Natural killer cell treated with Interleukin-12 subunit alpha and Interleukin-12 subunit beta and Interleukin-15 and Interleukin-18, amount 100 ng/mL, for 72 hours (primary cell): ENCODE measurements at regions not wholly inside any gene's neighbourhood (a gene's known extent, or its start where the extent isn't known, plus 50 kb on each side); places are given as distances from the start of the nearest gene placed in this dataset.

ENCODE experiments used
- ATAC-seq, 2 donors: fragments of 150-1000 bp; cut with Tn5 transposase in 1 of 2; sonication (Bioruptor Pico), chemical (Tn5 transposase) in 1 of 2; 2 replicates each; pipeline ENCODE4 v1.10.0; 2021
- DNase-seq: peaks from one replicate; pipeline ENCODE4 v3.0.0; 2022; ENCODE audit warnings: low spot score
- H3K27ac Mint-ChIP-seq, 2 donors: 1 replicate in 1 of 2; 2 replicates in 1 of 2; pipeline ENCODE4 v1.8.0; 2022; ENCODE audit warnings: mixed read lengths in 2 of 2, mild to moderate bottlenecking in 1 of 2, moderate library complexity in 1 of 2
- H3K27me3 Mint-ChIP-seq, 2 donors: 1 replicate in 1 of 2; 2 replicates in 1 of 2; pipeline ENCODE4 v1.8.0; 2022; ENCODE audit warnings: mixed read lengths in 2 of 2
- H3K36me3 Mint-ChIP-seq: one replicate; pipeline ENCODE4 v1.8.0; 2022; ENCODE audit warnings: mixed read lengths
- H3K4me1 Mint-ChIP-seq, 2 donors: 1 replicate in 1 of 2; 2 replicates in 1 of 2; pipeline ENCODE4 v1.8.0; 2022; ENCODE audit warnings: low read depth in 2 of 2, mixed read lengths in 2 of 2, mild to moderate bottlenecking in 1 of 2
- H3K4me3 Mint-ChIP-seq: one replicate; pipeline ENCODE4 v1.8.0; 2022; ENCODE audit warnings: mixed read lengths
- H3K9me3 Mint-ChIP-seq: 2 replicates; pipeline ENCODE4 v1.8.0; 2022; ENCODE audit warnings: mixed read lengths

DNA sequence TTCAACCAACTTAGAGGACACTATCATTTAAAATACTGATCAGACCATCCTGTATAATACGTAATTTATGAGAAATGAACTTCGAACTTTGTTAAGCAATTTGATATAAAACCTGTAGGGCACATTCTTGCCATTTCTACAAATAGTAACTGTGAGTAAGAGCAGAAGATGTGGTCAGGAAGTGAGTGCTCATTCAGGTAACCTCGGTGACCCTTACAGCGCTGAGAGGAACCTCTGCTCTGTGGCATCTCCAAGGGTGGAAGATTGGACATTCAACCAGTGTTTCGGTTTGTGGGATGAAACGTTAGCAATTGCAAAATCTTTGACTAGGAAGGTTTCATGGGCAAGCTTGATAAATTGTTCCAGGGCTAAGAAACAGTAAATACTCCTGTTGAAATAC lies 194.8 kb upstream of the IRX2 start:
- Mint-ChIP-seq H3K4me1 (no peaks in the 10 kb centered on the region), H3K27ac (no peak overlapping the region), H3K9me3 (peaks cover 10% of the 10 kb centered on the region), H3K4me3 (no peak overlapping the region), H3K27me3 (no peaks in the 10 kb centered on the region), H3K36me3 (no peaks in the 10 kb centered on the region)
- ATAC-seq (no peak), DNase-seq (no peak)

DNA sequence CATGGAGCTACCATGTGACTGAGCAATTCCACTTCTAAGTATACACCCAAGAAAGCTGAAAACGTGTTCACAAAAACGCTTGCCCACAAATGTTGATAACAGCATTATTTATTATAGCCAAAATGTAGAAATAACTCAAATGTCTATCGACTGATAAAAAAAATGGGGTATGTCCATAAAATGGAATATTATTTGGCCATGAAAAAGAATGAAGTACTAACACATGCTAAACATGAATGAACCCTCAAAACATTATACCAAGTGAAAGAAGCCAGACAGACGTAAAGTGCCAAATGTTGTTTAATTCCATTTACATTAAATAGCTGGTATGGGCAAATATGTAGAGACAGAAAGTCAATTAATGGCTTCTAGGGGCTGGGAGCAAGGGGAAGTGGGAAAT lies 184.9 kb upstream of the IRX2 start:
- ATAC-seq (no peak), DNase-seq (no peak)
- Mint-ChIP-seq H3K4me3 (no peak overlapping the region), H3K27ac (no peak overlapping the region), H3K4me1 (no peaks in the 10 kb centered on the region), H3K9me3 (no peaks in the 10 kb centered on the region), H3K36me3 (no peaks in the 10 kb centered on the region), H3K27me3 (no peaks in the 10 kb centered on the region)

DNA sequence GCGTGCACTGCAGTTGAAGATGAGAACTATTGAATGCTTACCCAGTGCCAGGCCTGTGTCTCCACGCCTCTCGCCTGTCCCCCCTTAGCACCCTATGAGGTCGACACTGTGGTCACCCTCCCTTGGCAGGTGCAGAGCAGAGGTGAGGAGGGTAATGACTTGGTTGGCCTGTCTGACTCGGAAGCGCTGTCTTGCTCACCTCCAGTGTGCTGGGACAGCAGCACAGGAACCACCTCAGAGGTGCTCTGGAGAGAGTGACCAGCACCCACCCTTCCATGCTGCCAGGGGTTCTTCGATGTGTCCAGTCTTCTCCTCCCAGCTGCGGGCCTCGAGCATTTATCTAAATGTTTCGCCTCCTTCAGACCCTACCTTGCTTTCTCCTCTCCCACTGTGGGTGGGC lies 178.3 kb upstream of the IRX2 start:
- H3K27ac Mint-ChIP-seq, result no peak overlapping the region
- no peaks in the 10 kb centered on the region for H3K4me1 Mint-ChIP-seq
- DNase-seq, result no peak
- peak in 1 of 2 donors; percentile 43 for ATAC-seq
- peaks cover 9% of the 10 kb centered on the region for H3K9me3 Mint-ChIP-seq
- H3K36me3 Mint-ChIP-seq, result no peaks in the 10 kb centered on the region
- no peak overlapping the region for H3K4me3 Mint-ChIP-seq
- H3K27me3 Mint-ChIP-seq, result no peaks in the 10 kb centered on the region

DNA sequence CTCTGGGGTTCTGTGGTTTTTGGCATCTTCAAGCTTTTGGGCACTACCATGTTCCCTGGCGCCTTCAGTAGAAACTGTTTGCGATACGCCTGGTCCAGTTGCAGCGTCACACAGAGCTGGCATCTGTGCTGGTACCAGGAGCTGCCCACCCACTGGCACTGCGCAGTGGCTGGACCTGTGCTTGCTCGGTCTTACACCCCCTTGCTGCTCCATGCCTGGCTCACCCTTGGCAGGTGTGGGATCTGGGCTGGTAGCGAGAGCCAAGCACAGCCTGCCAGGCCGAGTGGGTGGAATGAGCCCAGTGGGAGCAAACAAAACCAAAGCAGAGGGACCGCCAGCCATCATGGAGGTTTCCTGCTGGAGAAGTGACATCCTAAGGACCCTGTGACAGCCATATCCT lies 170.2 kb upstream of the IRX2 start:
- Mint-ChIP-seq H3K27me3 (no peaks in the 10 kb centered on the region), H3K4me1 (no peaks in the 10 kb centered on the region), H3K4me3 (no peak overlapping the region), H3K9me3 (peaks cover 11% of the 10 kb centered on the region), H3K27ac (no peak overlapping the region), H3K36me3 (no peaks in the 10 kb centered on the region)
- no peak for DNase-seq
- no peak for ATAC-seq

DNA sequence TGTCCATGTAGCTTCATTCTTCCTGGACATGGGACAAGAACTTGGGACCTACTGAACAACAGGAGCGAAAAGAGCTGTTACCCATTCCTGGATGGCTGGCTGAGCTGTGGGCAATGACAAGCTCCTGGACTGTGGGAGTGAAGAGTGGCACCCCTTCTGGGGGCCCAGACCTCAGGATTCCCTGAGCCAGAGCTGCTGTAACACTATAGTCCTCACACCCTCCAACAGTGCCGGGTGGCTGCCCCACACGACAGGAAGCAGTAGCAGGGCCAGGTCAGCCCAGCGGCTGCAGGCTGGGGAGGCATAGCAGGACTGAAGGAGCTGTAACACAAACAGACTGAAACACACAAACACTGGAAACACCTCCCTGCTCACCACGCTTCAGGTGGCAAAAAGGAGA lies 169.7 kb upstream of the IRX2 start:
- Mint-ChIP-seq H3K9me3 (peaks cover 11% of the 10 kb centered on the region), H3K27ac (no peak overlapping the region), H3K36me3 (no peaks in the 10 kb centered on the region), H3K27me3 (no peaks in the 10 kb centered on the region), H3K4me1 (no peaks in the 10 kb centered on the region), H3K4me3 (no peak overlapping the region)
- ATAC-seq, result no peak
- no peak for DNase-seq

DNA sequence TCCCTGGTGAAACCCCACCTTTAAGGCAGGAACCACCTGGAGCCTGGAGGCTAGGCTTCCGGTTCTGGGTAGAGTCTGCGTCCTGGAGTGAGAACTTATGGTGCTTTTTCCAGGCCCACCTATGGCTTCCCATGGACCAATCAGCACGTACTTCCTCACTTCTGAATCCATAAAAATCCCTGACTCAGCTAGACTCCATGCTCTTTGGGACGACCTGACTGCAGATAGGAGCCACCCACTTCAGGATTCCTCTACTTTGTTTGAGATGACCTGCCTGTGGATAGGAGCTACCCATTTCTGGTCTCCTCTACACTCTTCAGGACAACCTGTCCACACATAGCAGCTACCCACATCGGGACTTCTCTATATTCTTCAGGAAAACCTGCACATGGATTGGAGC lies 168.8 kb upstream of the IRX2 start:
- Mint-ChIP-seq H3K4me3 (no peak overlapping the region), H3K9me3 (peaks cover 11% of the 10 kb centered on the region), H3K27ac (no peak overlapping the region), H3K36me3 (no peaks in the 10 kb centered on the region), H3K27me3 (no peaks in the 10 kb centered on the region), H3K4me1 (no peaks in the 10 kb centered on the region)
- ATAC-seq, result no peak
- DNase-seq, result no peak

DNA sequence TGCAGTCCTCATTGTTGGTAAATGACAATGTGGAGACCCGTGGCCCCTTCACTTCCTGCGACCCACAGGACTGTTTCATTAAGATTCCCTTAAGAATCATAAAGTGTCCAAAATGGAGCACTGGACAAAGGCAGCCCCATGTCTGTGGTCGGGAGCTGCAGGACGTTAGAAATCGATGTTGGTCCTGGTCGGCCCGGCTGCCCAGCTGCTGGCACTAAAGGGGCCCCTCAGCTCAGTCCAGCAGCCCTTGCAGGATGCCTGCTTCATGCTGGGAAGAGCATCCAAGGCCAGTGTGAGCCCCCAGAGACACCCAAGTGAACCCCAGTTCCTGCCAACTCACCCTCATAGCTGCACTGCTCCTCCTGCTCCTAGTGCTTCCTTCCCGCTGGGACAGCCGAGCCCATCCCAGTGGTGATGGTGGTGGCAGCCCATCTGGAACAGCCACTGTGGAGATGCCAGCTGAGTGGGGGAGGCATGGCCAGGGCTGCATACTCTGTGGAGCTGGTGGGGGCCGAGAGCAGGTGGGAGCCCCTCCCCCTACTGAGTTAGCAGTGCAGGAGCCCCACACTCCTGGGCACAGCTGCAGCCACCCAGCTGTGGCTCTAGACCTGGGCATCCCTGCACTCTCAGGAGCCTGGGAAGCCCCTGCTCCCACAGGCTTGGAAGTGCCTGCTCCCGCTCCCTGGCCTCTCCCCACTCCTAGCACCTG lies 168.0 kb upstream of the IRX2 start:
- H3K27me3 Mint-ChIP-seq, result no peaks in the 10 kb centered on the region
- peak; percentile 15 to 33 for ATAC-seq
- H3K27ac Mint-ChIP-seq, result no peak overlapping the region
- H3K36me3 Mint-ChIP-seq, result no peaks in the 10 kb centered on the region
- DNase-seq, result no peak
- no peaks in the 10 kb centered on the region for H3K4me1 Mint-ChIP-seq
- no peak overlapping the region for H3K4me3 Mint-ChIP-seq
- peaks cover 14% of the 10 kb centered on the region for H3K9me3 Mint-ChIP-seq

DNA sequence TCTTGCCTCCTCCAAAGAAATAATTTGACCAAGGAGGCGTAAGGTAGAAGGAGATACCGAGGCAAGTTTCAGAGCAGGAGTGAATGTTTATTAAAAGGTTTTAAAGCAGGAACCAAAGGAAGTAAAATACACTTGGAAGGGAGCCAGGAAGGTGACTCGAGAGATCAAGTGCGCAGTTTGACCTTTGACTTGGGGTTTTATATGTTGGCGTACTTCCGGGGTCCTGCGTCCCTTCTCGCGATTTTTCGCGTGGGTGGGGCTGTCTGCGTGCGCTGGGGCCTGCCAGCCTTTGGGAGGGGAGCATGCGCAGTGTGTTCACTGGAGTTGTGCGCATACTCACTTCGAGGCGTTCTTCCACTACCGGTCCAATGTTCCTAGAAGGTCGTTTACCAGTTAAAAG lies 166.0 kb upstream of the IRX2 start:
- H3K4me1 Mint-ChIP-seq, result no peaks in the 10 kb centered on the region
- ATAC-seq, result no peak
- H3K27ac Mint-ChIP-seq, result no peak overlapping the region
- H3K36me3 Mint-ChIP-seq, result no peaks in the 10 kb centered on the region
- no peaks in the 10 kb centered on the region for H3K27me3 Mint-ChIP-seq
- peaks cover 19% of the 10 kb centered on the region for H3K9me3 Mint-ChIP-seq
- no peak for DNase-seq
- H3K4me3 Mint-ChIP-seq, result no peak overlapping the region

DNA sequence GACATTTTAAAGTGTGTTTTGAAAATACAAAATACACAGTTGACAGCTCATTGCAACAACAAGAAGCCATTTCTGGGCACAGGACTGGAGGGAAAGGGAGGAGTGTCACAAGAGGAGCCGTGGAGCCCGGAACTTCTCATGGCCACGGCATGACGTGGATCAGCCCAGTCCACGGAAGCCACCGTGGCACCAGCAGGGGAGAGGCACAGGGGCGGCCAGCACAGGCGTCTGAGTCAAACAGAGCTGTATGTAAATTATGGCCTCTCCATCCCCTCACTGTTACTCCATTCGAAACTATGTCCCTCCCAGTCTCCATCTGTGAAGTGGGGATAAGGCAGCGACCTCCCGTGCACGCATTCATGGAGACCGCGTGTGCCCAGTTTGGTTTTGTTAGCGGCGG lies 165.6 kb upstream of the IRX2 start:
- no peaks in the 10 kb centered on the region for H3K4me1 Mint-ChIP-seq
- no peaks in the 10 kb centered on the region for H3K36me3 Mint-ChIP-seq
- H3K9me3 Mint-ChIP-seq, result peaks cover 19% of the 10 kb centered on the region
- no peak for DNase-seq
- H3K27ac Mint-ChIP-seq, result no peak overlapping the region
- no peaks in the 10 kb centered on the region for H3K27me3 Mint-ChIP-seq
- ATAC-seq, result no peak
- no peak overlapping the region for H3K4me3 Mint-ChIP-seq

DNA sequence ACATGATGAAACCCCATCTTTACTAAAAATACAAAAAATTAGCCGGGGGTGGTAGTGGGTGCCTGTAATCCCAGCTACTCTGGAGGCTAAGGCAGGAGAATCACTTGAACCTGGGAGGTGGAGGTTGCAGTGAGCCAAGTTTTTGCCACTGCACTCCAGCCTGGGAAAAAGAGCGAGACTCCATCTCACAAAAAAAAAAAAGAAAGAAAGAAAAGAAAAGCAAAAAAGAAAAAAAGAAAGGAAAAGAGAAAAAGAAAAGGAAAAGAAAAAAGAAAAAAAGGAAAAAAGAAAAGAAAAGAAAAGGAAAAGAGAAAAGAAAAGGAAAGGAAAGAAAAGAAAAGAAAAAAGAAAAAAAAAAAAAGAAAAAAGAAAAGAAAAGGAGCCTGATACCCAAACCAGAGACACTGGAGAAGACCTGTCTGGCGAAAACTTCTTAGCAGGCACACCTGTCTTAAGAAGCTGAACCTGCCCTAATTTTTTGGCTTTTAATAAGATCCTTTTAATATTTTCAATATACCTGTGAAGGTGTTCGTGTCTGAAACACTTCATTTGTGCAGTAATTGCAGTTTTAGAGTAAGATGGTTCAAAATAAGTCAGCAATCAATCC lies 164.7 kb upstream of the IRX2 start:
- H3K27me3 Mint-ChIP-seq, result no peaks in the 10 kb centered on the region
- H3K9me3 Mint-ChIP-seq, result peaks cover 19% of the 10 kb centered on the region
- DNase-seq (no peak), ATAC-seq (no peak)
- no peak overlapping the region for H3K4me3 Mint-ChIP-seq
- H3K27ac Mint-ChIP-seq, result no peak overlapping the region
- H3K4me1 Mint-ChIP-seq, result no peaks in the 10 kb centered on the region
- H3K36me3 Mint-ChIP-seq, result no peaks in the 10 kb centered on the region

DNA sequence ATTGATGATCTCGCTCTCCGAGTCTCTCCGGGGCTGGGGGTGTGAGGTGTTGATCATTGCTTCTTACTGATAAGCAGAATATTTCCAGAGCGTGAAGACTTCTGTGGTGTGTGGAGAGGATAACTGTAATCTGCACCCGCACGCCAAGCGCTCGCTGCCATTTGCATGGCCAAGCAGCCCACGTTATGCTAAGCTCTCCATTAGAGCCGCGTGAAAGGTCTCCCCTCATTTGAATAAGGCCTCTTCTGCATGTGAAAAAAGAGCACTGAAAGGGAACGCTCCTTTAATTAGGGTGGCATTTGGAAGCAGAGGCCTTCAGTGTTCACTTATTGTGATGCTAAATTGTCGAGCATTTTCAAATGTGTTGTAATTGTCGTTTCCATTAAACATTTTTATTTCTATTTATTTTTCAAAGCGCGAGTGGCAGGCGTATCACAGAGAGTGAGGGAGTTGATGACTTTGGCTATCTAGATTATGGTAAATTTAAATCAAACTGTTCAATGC lies 163.6 kb upstream of the IRX2 start:
- H3K9me3 Mint-ChIP-seq, result peaks cover 16% of the 10 kb centered on the region
- no peak overlapping the region for H3K27ac Mint-ChIP-seq
- DNase-seq (no peak), ATAC-seq (no peak)
- no peak overlapping the region for H3K4me3 Mint-ChIP-seq
- H3K27me3 Mint-ChIP-seq, result no peaks in the 10 kb centered on the region
- H3K36me3 Mint-ChIP-seq, result no peaks in the 10 kb centered on the region
- no peaks in the 10 kb centered on the region for H3K4me1 Mint-ChIP-seq

DNA sequence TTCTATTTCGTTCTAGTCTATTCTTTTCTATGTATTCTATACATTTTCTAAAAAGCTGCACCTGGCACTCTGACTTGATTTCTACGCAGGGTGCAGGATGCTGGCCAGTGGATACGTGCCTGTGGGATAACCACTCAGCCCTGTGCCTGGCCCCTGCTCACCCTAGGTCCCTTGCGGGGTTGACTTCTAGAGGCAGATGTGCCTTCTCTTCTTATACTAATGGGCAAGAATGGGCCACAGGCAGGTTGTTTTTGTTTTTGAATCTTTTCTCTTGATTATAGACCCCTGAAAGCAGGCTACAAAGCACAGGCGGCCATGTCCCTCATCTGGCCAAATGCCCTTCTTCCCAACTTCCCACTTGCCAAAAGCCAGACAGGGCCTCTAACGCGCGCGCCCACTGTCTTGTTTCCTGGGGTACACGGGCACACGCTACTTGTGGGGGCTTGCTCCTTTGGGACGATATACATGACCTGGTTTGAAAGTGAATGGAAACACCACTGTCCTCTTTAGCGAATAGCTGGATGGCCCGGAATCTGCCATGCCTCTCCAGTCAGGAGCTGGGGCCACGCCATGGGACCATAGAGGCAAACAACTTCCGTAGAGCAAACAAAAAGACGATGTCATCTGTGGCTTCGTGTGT lies 162.7 kb upstream of the IRX2 start:
- Mint-ChIP-seq H3K27me3 (no peaks in the 10 kb centered on the region), H3K27ac (no peak overlapping the region), H3K4me1 (no peaks in the 10 kb centered on the region), H3K9me3 (peaks cover 16% of the 10 kb centered on the region), H3K36me3 (no peaks in the 10 kb centered on the region), H3K4me3 (no peak overlapping the region)
- DNase-seq, result no peak
- ATAC-seq, result no peak

DNA sequence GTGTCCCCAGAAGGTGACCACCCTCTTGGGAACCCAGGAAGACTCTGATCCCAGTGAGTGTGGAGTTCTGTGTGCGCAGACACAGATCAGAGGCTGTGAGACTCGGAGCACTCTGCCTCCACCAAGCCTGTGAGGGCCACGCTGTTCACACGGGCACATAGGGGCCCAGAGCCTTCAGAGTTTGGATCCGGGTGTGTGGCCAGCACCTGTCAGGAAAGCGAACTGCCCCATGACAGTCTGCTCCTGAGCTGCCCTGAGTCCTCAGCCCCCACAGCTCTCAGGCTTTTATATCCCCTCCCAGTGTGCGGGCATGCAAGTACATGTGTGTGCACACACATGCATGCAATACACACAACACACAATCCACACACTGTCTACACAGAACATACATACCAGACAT lies 161.8 kb upstream of the IRX2 start:
- Mint-ChIP-seq H3K36me3 (no peaks in the 10 kb centered on the region), H3K4me3 (no peak overlapping the region), H3K4me1 (no peaks in the 10 kb centered on the region), H3K27me3 (no peaks in the 10 kb centered on the region), H3K9me3 (peaks cover 10% of the 10 kb centered on the region), H3K27ac (no peak overlapping the region)
- peak; percentile 11 to 32 for ATAC-seq
- DNase-seq, result no peak

DNA sequence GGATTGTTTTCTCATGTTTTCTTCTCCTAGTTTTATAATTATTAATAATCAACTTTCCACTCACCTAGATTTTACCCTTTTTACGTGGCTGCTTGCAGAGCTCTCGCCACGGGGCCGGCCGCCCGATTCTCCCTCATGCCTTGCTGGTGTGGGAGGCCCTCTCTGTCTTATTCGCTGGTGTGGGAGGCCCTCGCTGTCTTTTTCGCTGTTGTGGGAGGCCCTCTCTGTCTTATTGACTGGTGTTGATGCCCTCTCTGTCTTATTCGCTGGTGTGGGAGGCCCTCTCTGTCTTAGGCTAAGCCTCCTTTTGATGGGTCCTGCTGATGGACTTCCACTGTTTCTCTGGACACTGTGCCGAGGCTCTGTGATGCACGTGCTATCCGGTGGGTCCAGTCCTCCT lies 161.3 kb upstream of the IRX2 start:
- H3K27me3 Mint-ChIP-seq, result no peaks in the 10 kb centered on the region
- no peak for ATAC-seq
- peaks cover 10% of the 10 kb centered on the region for H3K9me3 Mint-ChIP-seq
- no peaks in the 10 kb centered on the region for H3K36me3 Mint-ChIP-seq
- H3K4me3 Mint-ChIP-seq, result no peak overlapping the region
- no peaks in the 10 kb centered on the region for H3K4me1 Mint-ChIP-seq
- DNase-seq, result no peak
- no peak overlapping the region for H3K27ac Mint-ChIP-seq
